CD14-positive monocyte (primary cell): ENCODE measurements at regions not wholly inside any gene's neighbourhood (a gene's known extent, or its start where the extent isn't known, plus 50 kb on each side); places are given as distances from the start of the nearest gene placed in this dataset.

Experiments used
- DNase-seq, 3 donors: peaks; one replicate each; pipeline ENCODE4 v3.0.0-alpha.2; 2011 to 2022
- H2AFZ ChIP-seq: 2 replicates; pipeline ENCODE4 v1.6.0; 2012; ENCODE audit warnings: mild to moderate bottlenecking, low read depth, low read length, inconsistent platforms; ENCODE audit not compliant: insufficient read depth, poor library complexity, severe bottlenecking
- H3K27ac ChIP-seq, 2 donors: 1 replicate in 1 of 2; 2 replicates in 1 of 2; pipeline ENCODE4 v1.5.1; 2012 to 2013; ENCODE audit warnings: low read length in 2 of 2, control low read depth in 1 of 2, inconsistent platforms in 1 of 2, low read depth in 1 of 2, mild to moderate bottlenecking in 1 of 2
- H3K27me3 ChIP-seq, 2 donors: one replicate each; pipeline versions ENCODE4 v1.6.0 to v1.6.1; 2011 to 2013; ENCODE audit warnings: low read length in 2 of 2; ENCODE audit not compliant: control insufficient read depth in 2 of 2, insufficient read depth in 2 of 2
- H3K36me3 ChIP-seq, 2 donors: replicated peaks in 1 of 2; 1 replicate in 1 of 2; 2 replicates in 1 of 2; pipeline versions ENCODE4 v1.5.1 to v1.6.1; 2012 to 2013; ENCODE audit warnings: low read length in 2 of 2, control low read depth in 1 of 2, inconsistent platforms in 1 of 2, mild to moderate bottlenecking in 1 of 2; ENCODE audit not compliant: insufficient read depth in 2 of 2, control insufficient read depth in 1 of 2
- H3K4me1 ChIP-seq, 2 donors: 1 replicate in 1 of 2; 2 replicates in 1 of 2; pipeline versions ENCODE4 v1.5.1 to v1.6.1; 2012 to 2013; ENCODE audit warnings: low read length in 2 of 2, control low read depth in 1 of 2, inconsistent platforms in 1 of 2, mild to moderate bottlenecking in 1 of 2, moderate library complexity in 1 of 2; ENCODE audit not compliant: insufficient read depth in 2 of 2, control insufficient read depth in 1 of 2
- H3K4me2 ChIP-seq: replicated peaks from 2 replicates; pipeline ENCODE3; 2012; ENCODE audit warnings: low read length, moderate library complexity, mild to moderate bottlenecking; ENCODE audit not compliant: poor library complexity, severe bottlenecking; ENCODE audit errors: extremely low read depth
- H3K4me3 ChIP-seq, 3 experiments: fragments of 200-600 bp in 1 of 3; sonication (generic) in 1 of 3; replicated peaks in 1 of 3; 1 replicate in 2 of 3; 2 replicates in 1 of 3; pipeline ENCODE4 v1.5.1; 2011 to 2013; ENCODE audit warnings: low read length in 3 of 3, mild to moderate bottlenecking in 3 of 3, control low read depth in 2 of 3, low read depth in 2 of 3, inconsistent platforms in 1 of 3, moderate library complexity in 1 of 3
- H3K79me2 ChIP-seq: 2 replicates; pipeline ENCODE4 v1.6.0; 2012; ENCODE audit warnings: mild to moderate bottlenecking, control low read depth, inconsistent platforms, low read length, moderate library complexity; ENCODE audit not compliant: insufficient read depth
- H3K9ac ChIP-seq: 2 replicates; pipeline ENCODE4 v1.6.0; 2017; ENCODE audit warnings: low read length, mild to moderate bottlenecking; ENCODE audit not compliant: insufficient read depth, poor library complexity, severe bottlenecking
- H3K9me3 ChIP-seq, 2 donors: replicated peaks in 1 of 2; 1 replicate in 1 of 2; 2 replicates in 1 of 2; pipeline versions ENCODE4 v1.5.1 to v1.6.1; 2012 to 2013; ENCODE audit warnings: low read length in 2 of 2, control low read depth in 1 of 2; ENCODE audit not compliant: control insufficient read depth in 1 of 2, insufficient read depth in 1 of 2
- H4K20me1 ChIP-seq: 2 replicates; pipeline ENCODE4 v1.6.0; 2012; ENCODE audit warnings: mild to moderate bottlenecking, low read length, control low read depth, moderate library complexity; ENCODE audit not compliant: insufficient read depth
- H3K27ac Mint-ChIP-seq, 7 donors: one replicate each; pipeline ENCODE4 v1.8.0; 2020; ENCODE audit warnings: mild to moderate bottlenecking in 7 of 7, mixed read lengths in 7 of 7, moderate library complexity in 6 of 7, inconsistent platforms in 2 of 7
- H3K27me3 Mint-ChIP-seq, 3 donors: one replicate each; pipeline ENCODE4 v1.8.0; 2021 to 2022; ENCODE audit warnings: low read depth in 3 of 3, mild to moderate bottlenecking in 3 of 3, mixed read lengths in 3 of 3, moderate library complexity in 3 of 3, inconsistent platforms in 1 of 3
- H3K36me3 Mint-ChIP-seq, 2 donors: one replicate each; pipeline ENCODE4 v1.8.0; 2020; ENCODE audit warnings: mixed read lengths in 2 of 2, inconsistent platforms in 1 of 2, mild to moderate bottlenecking in 1 of 2
- H3K4me1 Mint-ChIP-seq: one replicate; pipeline ENCODE4 v1.8.0; 2020; ENCODE audit warnings: mild to moderate bottlenecking, mixed read lengths
- H3K4me3 Mint-ChIP-seq, 2 donors: one replicate each; pipeline ENCODE4 v1.8.0; 2020; ENCODE audit warnings: mild to moderate bottlenecking in 2 of 2, mixed read lengths in 2 of 2, moderate library complexity in 1 of 2
- H3K9me3 Mint-ChIP-seq, 7 donors: one replicate each; pipeline ENCODE4 v1.8.0; 2020 to 2022; ENCODE audit warnings: mixed read lengths in 7 of 7, mild to moderate bottlenecking in 6 of 7, moderate library complexity in 6 of 7, inconsistent platforms in 2 of 7
- WGBS: methylation state at CpG from one replicate; pipeline ENCODE4 v1.1.5; 2013; ENCODE audit warnings: missing lambda C conversion rate; ENCODE audit not compliant: insufficient coverage; 5-methylcytosine and 5-hydroxymethylcytosine counted together
- intact Hi-C, 2 donors: fragments of 100-400 bp; cut with micrococcal nuclease; formaldehyde crosslinking; loops; one replicate each; pipeline versions ENCODE4 v1.15.0 to v1.15.1; 2023
- TF ChIP-seq, protein P1 (sequence below): fragments of 200-600 bp; IDR thresholded peaks from one replicate; pipeline ENCODE4 v1.8.0; 2022; ENCODE audit warnings: antibody characterized with exemption, mild to moderate bottlenecking

DNA sequence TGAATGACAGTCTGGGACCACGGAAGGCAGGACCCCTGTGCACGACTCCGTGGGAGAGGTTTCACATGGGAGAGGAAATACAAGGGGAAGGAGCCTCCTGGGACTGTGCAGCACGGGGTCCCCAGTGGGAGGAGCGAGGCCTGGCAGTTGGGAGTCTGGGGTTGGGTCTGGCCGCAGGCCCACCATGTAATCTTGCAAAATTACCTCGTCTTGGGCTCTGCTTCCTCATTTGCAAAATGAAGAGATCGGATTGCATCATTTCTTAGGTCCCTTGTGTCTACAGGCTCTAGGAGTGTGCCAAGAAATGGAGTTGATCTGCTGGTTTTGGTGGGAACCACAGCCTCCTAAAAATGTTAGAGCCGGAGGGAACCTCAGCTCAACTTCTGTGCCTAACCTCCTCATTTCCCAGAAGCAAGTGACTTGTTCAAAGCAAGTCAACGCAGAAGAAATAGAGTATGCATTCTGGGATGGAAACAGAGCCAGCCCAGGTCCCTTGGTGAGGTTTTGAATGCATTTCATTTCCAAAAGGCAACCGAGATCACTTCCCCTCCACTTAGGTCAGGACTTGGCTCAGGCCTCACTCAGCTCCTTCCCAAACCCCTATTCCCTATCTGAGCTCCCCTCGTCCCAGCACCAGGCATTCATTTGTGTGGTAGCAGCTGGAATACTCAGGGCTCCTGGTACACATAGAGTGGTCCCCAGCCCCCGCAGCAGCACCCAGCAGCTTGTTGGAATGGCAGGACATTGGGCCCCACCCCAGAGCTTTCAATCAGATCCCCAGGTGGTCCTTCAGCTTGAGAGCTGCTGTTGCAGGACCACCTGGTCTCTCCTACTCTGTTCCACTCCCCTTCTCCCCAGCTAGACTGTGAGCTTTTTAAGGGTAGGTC is 267.7 kb downstream of the XXYLT1 start:
- H3K4me1 ChIP-seq: peaks cover 64 to 73% of the 10 kb centered on the region in 2 donors
- H3K9me3 Mint-ChIP-seq: no peaks in the 10 kb centered on the region
- peaks cover 0 to 5% (median 0%) of the 10 kb centered on the region in 3 donors for H3K27me3 Mint-ChIP-seq
- no peaks in the 10 kb centered on the region for H3K9me3 ChIP-seq
- no peaks in the 10 kb centered on the region for H3K36me3 ChIP-seq
- DNase-seq: peak; percentile 72 to 88 (median 84)
- no peaks in the 10 kb centered on the region for H3K79me2 ChIP-seq
- H3K4me1 Mint-ChIP-seq: peaks cover 82% of the 10 kb centered on the region
- peak overlapping the region in 1 of 3 experiments; percentile 41 for H3K4me3 ChIP-seq
- 0% methylated on average over 8 of the region's 13 CpGs for WGBS
- peak overlapping the region; percentile 41 to 80 for H3K27ac ChIP-seq
- H3K27ac Mint-ChIP-seq: peak overlapping the region; percentile 84 to 93 (median 86)
- H2AFZ ChIP-seq: peak overlapping the region; percentile 46
- no peaks in the 10 kb centered on the region for H4K20me1 ChIP-seq
- peak overlapping the region; percentile 12 for H3K9ac ChIP-seq
- H3K27me3 ChIP-seq: no peaks in the 10 kb centered on the region
- no peaks in the 10 kb centered on the region for H3K36me3 Mint-ChIP-seq
- peak overlapping the region; percentile 50 for H3K4me2 ChIP-seq
- intact Hi-C loops: loop anchor here (5.0 to 10.0 kb wide), 3 partner anchors 102 to 318 kb away; partner anchors contain the start of gene FAM43A (in 1 of the 2)
- H3K4me3 Mint-ChIP-seq: peak overlapping the region; percentile 13 to 81
- TF ChIP-seq, protein P1, sequence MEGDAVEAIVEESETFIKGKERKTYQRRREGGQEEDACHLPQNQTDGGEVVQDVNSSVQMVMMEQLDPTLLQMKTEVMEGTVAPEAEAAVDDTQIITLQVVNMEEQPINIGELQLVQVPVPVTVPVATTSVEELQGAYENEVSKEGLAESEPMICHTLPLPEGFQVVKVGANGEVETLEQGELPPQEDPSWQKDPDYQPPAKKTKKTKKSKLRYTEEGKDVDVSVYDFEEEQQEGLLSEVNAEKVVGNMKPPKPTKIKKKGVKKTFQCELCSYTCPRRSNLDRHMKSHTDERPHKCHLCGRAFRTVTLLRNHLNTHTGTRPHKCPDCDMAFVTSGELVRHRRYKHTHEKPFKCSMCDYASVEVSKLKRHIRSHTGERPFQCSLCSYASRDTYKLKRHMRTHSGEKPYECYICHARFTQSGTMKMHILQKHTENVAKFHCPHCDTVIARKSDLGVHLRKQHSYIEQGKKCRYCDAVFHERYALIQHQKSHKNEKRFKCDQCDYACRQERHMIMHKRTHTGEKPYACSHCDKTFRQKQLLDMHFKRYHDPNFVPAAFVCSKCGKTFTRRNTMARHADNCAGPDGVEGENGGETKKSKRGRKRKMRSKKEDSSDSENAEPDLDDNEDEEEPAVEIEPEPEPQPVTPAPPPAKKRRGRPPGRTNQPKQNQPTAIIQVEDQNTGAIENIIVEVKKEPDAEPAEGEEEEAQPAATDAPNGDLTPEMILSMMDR: no peak

DNA sequence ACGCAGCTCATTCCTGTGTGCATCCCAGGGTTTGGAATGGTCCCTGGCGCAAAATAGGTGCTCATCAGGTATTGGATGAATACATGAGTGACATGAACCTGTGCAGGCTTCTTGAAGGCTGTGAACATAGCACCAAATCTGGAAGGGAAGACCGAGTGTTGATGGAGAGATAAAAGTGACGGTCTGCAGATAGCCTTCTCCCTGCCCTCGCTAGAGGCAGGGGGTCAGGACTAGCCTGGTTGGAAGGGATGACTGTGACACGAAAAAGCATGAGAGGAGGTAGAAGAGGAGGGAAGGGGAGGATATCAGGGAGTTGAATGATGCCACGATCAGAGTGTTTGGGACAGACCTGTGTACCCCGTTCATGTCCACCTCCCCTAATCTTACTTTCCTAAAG is 267.1 kb downstream of the XXYLT1 start:
- intact Hi-C loops: loop anchor here (5.0 to 10.0 kb wide), 3 partner anchors 101 to 319 kb away; partner anchors contain the start of gene FAM43A (in 1 of the 2)
- DNase-seq: no peak
- Histone ChIP-seq H3K9me3 (no peaks in the 10 kb centered on the region), H3K27me3 (no peaks in the 10 kb centered on the region), H4K20me1 (no peaks in the 10 kb centered on the region), H3K4me1 (peaks cover 66 to 76% of the 10 kb centered on the region in 2 donors), H3K9ac (no peak overlapping the region), H3K36me3 (no peaks in the 10 kb centered on the region), H3K79me2 (no peaks in the 10 kb centered on the region), H3K4me3 (peak overlapping the region in 1 of 3 experiments; percentile 41), H2AFZ (peak overlapping the region; percentile 46), H3K4me2 (peak overlapping the region; percentile 50), H3K27ac (peak overlapping the region; percentile 41 to 80)
- H3K9me3 Mint-ChIP-seq: no peaks in the 10 kb centered on the region
- peak overlapping the region in 1 of 2 donors; percentile 13 for H3K4me3 Mint-ChIP-seq
- H3K27ac Mint-ChIP-seq: peak overlapping the region in 6 of 7 donors; percentile 84 to 91 (median 86)
- WGBS: 91% methylated on average over 5 of the region's 8 CpGs
- no peaks in the 10 kb centered on the region for H3K36me3 Mint-ChIP-seq
- peaks cover 81% of the 10 kb centered on the region for H3K4me1 Mint-ChIP-seq
- TF ChIP-seq, protein P1: no peak
- peaks cover 0 to 5% (median 0%) of the 10 kb centered on the region in 3 donors for H3K27me3 Mint-ChIP-seq
